Endothelial cell of umbilical vein (primary cell): ENCODE measurements at regions not wholly inside any gene's neighbourhood (a gene's known extent, or its start where the extent isn't known, plus 50 kb on each side); places are given as distances from the start of the nearest gene placed in this dataset.

ENCODE experiments used
- BruUV-seq: library from RNA; stranded (reverse); fragments of 400-500 nt; replicated peaks from 2 replicates; lab custom pipeline; 2021; lab: Mats Ljungman, UMichigan
- CTCF ChIA-PET: fragments of 300-600, 350-600 bp; sonication (Branson Sonifier 250); formaldehyde crosslinking; loops from one replicate; lab custom pipeline; 2021; ENCODE audit warnings: antibody characterized with exemption, inconsistent platforms; lab: Charles Lee
- POLR2A ChIA-PET: fragments of 300-600, 350-600 bp; sonication (Branson Sonifier 250); formaldehyde crosslinking; loops from one replicate; lab custom pipeline; 2021; ENCODE audit warnings: antibody characterized with exemption, inconsistent platforms; lab: Charles Lee
- DNase-seq: peaks from one replicate; pipeline ENCODE4 v3.0.0-alpha.2; 2011; ENCODE audit warnings: low read depth, low spot score
- FAIRE-seq: peaks from 2 replicates; lab custom pipeline; 2011; peaks lifted over from hg19 to GRCh38; lab: Jason Lieb, UNC
- H2AFZ ChIP-seq: 2 replicates; pipeline ENCODE4 v1.6.0; 2012; ENCODE audit warnings: low read depth, low read length, control low read depth, inconsistent platforms
- H3K27ac ChIP-seq: 2 replicates; pipeline ENCODE4 v1.5.1; 2011; ENCODE audit warnings: low read depth, mild to moderate bottlenecking, control low read depth, low read length, moderate library complexity; ENCODE audit not compliant: insufficient read depth
- H3K27me3 ChIP-seq, 2 experiments: 2 replicates each; pipeline versions ENCODE4 v1.6.0 to v1.6.1; 2011; ENCODE audit warnings: low read length in 2 of 2, mixed read lengths in 1 of 2; ENCODE audit not compliant: control insufficient read depth in 2 of 2, insufficient read depth in 2 of 2
- H3K36me3 ChIP-seq, 2 experiments: 2 replicates in 1 of 2; 3 replicates in 1 of 2; pipeline ENCODE4 v1.5.1; 2011; ENCODE audit warnings: low read length in 2 of 2, mild to moderate bottlenecking in 1 of 2, moderate library complexity in 1 of 2; ENCODE audit not compliant: control insufficient read depth in 2 of 2, insufficient read depth in 2 of 2; ENCODE audit errors: extremely low read depth in 1 of 2
- H3K4me1 ChIP-seq: 3 replicates; pipeline ENCODE4 v1.5.1; 2011; ENCODE audit warnings: mild to moderate bottlenecking, low read length; ENCODE audit not compliant: control insufficient read depth, insufficient read depth; ENCODE audit errors: extremely low read depth
- H3K4me2 ChIP-seq: 2 replicates; pipeline ENCODE4 v1.6.1; 2011; ENCODE audit warnings: low read length, control low read depth, mixed read lengths; ENCODE audit not compliant: insufficient read depth
- H3K4me3 ChIP-seq, 3 experiments: fragments of 200-600 bp in 1 of 3; sonication (generic), shearing (Covaris generic) in 1 of 3; replicated peaks in 1 of 3; 2 replicates each; pipeline ENCODE4 v1.5.1; 2011 to 2016; ENCODE audit warnings: control low read depth in 3 of 3, low read length in 3 of 3, mild to moderate bottlenecking in 2 of 3, inconsistent platforms in 1 of 3, low read depth in 1 of 3, moderate library complexity in 1 of 3; ENCODE audit not compliant: insufficient read depth in 1 of 3
- H3K79me2 ChIP-seq: 2 replicates; pipeline ENCODE4 v1.6.0; 2012; ENCODE audit warnings: low read length, inconsistent platforms; ENCODE audit not compliant: control insufficient read depth, insufficient read depth
- H3K9ac ChIP-seq: replicated peaks from 2 replicates; pipeline ENCODE3; 2011; ENCODE audit warnings: low read length, control low read depth; ENCODE audit not compliant: insufficient read depth; ENCODE audit errors: extremely low read depth
- H3K9me1 ChIP-seq: replicated peaks from 3 replicates; pipeline ENCODE4 v1.6.0; 2011; ENCODE audit warnings: mild to moderate bottlenecking, low read length; ENCODE audit not compliant: control insufficient read depth, insufficient read depth; ENCODE audit errors: extremely low read depth
- H3K9me3 ChIP-seq: replicated peaks from 2 replicates; pipeline ENCODE4 v1.5.1; 2012; ENCODE audit warnings: low read length, inconsistent platforms; ENCODE audit not compliant: control insufficient read depth, insufficient read depth
- H4K20me1 ChIP-seq: replicated peaks from 2 replicates; pipeline ENCODE3; 2011; ENCODE audit warnings: mild to moderate bottlenecking, low read length; ENCODE audit not compliant: control insufficient read depth, insufficient read depth; ENCODE audit errors: extremely low read depth
- EZH2 ChIP-seq: IDR thresholded peaks from 2 replicates; pipeline ENCODE4 v1.6.1; 2012; ENCODE audit warnings: borderline replicate concordance, low read depth, mild to moderate bottlenecking, moderate library complexity, low read length, inconsistent platforms; ENCODE audit not compliant: severe bottlenecking
- FOS ChIP-seq: IDR thresholded peaks from 2 replicates; pipeline ENCODE4 v1.6.1; 2011; ENCODE audit warnings: mild to moderate bottlenecking, low read length, moderate library complexity, borderline replicate concordance; ENCODE audit not compliant: insufficient read depth
- GATA2 ChIP-seq: IDR thresholded peaks from 2 replicates; pipeline ENCODE4 v1.7.0; 2011; ENCODE audit warnings: low read depth, mild to moderate bottlenecking, moderate library complexity, mixed read lengths, low read length; ENCODE audit not compliant: insufficient read length, insufficient read depth
- JUN ChIP-seq: IDR thresholded peaks from 2 replicates; pipeline ENCODE4 v1.6.1; 2011; ENCODE audit warnings: borderline replicate concordance, low read depth; ENCODE audit not compliant: insufficient read length, insufficient read depth
- MYC ChIP-seq: IDR thresholded peaks from one replicate; pipeline ENCODE4 v1.6.1; 2011; ENCODE audit warnings: mild to moderate bottlenecking, low read depth, low read length
- POLR2A ChIP-seq: IDR thresholded peaks from 2 replicates; pipeline ENCODE4 v1.6.1; 2012; ENCODE audit warnings: low read depth, mild to moderate bottlenecking, control low read depth, low read length
- POLR2AphosphoS5 ChIP-seq: IDR thresholded peaks from 2 replicates; pipeline ENCODE4 v1.6.1; 2012; ENCODE audit warnings: low read depth, mild to moderate bottlenecking, control low read depth, low read length, moderate library complexity; ENCODE audit not compliant: insufficient read depth
- dilution Hi-C: fragments of 300-500 bp; cut with MboI; formaldehyde crosslinking; loops from one replicate; pipeline ENCODE4 v1.15.0; 2019; ENCODE audit warnings: low sequenced_read_pairs; ENCODE audit not compliant: extremely low pct_ligation_motif_present
- intact Hi-C: fragments of 100-400 bp; cut with micrococcal nuclease; formaldehyde crosslinking; loops from one replicate; pipeline ENCODE4 v1.10.0; 2022
- TF ChIP-seq, protein P1 (sequence below), 2 donors: IDR thresholded peaks; 1 replicate in 1 of 2; 2 replicates in 1 of 2; pipeline ENCODE4 v1.5.1; 2011; ENCODE audit warnings: low read length in 2 of 2, mild to moderate bottlenecking in 2 of 2, moderate library complexity in 2 of 2, control low read depth in 1 of 2, inconsistent platforms in 1 of 2, low read depth in 1 of 2; ENCODE audit not compliant: insufficient read depth in 1 of 2; ENCODE audit errors: extremely low read depth in 1 of 2
- TF ChIP-seq, protein P2 (sequence below): IDR thresholded peaks from 2 replicates; pipeline ENCODE4 v1.6.1; 2011; ENCODE audit not compliant: insufficient read depth, insufficient read length

DNA sequence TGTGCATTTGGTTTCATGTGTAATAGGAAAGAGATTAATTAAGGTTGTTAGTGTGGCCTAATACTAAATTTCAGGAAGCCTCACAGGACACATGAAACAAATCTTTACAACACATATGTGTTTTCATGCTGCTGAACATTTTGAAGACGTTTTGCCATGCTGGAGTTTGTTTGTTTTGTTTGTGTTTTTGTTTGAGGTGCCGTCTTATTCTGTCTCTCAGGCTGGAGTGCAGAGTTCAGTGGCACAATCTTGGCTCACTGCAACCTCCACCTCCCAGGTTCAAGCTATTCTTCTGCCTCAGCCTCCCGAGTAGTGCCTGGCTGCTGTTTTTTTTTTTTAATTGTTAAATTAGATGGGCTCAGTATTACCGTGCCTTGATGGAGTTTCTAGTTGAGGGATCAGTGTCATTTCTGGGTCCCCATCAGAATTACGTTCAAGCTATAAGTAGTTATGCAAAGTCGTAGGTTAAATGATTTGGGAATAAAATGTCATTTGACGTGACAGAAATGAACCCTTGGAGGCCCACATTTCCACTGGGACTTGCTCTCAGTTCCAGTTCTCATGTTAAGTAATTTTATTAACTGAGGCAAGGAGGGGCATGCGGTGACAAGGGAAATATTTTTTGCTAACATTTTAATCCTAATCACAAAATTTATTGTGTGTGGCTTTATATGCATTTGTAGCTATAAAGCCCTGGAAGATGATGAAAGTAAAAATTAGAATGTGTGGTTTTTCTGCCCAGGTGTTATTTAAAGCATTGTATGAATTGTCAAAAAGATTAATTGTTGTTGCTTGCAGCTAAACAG is 196.9 kb downstream of the TM9SF2 start:
- H3K79me2 ChIP-seq, result no peaks in the 10 kb centered on the region
- intact Hi-C loops, result no loop called here
- H3K27me3 ChIP-seq, result peaks cover 0 to 2% of the 10 kb centered on the region in 2 experiments
- H2AFZ ChIP-seq, result no peak overlapping the region
- FAIRE-seq (no peak), DNase-seq (no peak)
- no peak overlapping the region for H3K9ac ChIP-seq
- dilution Hi-C loops, result no loop called here
- H3K9me3 ChIP-seq, result no peaks in the 10 kb centered on the region
- no peaks in the 10 kb centered on the region for H3K9me1 ChIP-seq
- no peak overlapping the region for H3K4me3 ChIP-seq
- ChIA-PET CTCF (no interaction called here), POLR2A (no interaction called here)
- TF ChIP-seq MYC, result no peak
- no peak for TF ChIP-seq GATA2
- no TSS peak for BruUV-seq
- H3K4me1 ChIP-seq, result no peaks in the 10 kb centered on the region
- no peaks in the 10 kb centered on the region for H3K36me3 ChIP-seq
- no peak overlapping the region for H3K4me2 ChIP-seq
- no peak overlapping the region for H3K27ac ChIP-seq
- no peaks in the 10 kb centered on the region for H4K20me1 ChIP-seq

DNA sequence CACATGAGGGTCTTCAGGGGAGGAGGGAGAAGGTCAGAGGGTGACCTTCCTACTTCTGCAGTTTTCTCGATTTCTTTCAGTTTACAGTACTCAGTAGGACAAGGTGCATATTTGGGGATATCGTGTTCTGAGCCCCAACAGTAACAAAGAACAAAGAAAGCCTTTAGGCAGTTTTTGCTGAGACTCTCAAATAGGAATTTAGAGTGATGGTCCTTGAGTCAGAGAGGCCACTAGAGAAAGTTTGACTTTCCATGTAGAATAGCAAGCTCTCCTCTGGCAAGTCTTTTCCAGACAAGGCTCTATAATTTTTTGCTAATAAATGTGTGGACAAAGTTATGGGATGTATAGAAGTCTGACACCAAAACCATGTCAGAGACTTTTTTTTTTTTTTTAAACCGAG is 194.6 kb downstream of the TM9SF2 start:
- H2AFZ ChIP-seq, result no peak overlapping the region
- no peaks in the 10 kb centered on the region for H3K9me3 ChIP-seq
- H3K9me1 ChIP-seq, result no peaks in the 10 kb centered on the region
- ChIA-PET CTCF (interaction anchor here (1.2 kb wide), 1 partner anchor 59 kb away, joined by 3 read pairs; no protein-coding TSS in a partner anchor), POLR2A (no interaction called here)
- intact Hi-C loops (no loop called here), dilution Hi-C loops (no loop called here)
- no peaks in the 10 kb centered on the region for H4K20me1 ChIP-seq
- no peaks in the 10 kb centered on the region for H3K4me1 ChIP-seq
- no peaks in the 10 kb centered on the region for H3K79me2 ChIP-seq
- H3K27ac ChIP-seq, result no peak overlapping the region
- DNase-seq (no peak), FAIRE-seq (no peak)
- no peak overlapping the region for H3K9ac ChIP-seq
- no peaks in the 10 kb centered on the region for H3K36me3 ChIP-seq
- no TSS peak for BruUV-seq
- TF ChIP-seq EZH2, result no peak
- TF ChIP-seq GATA2, result no peak
- TF ChIP-seq MYC, result no peak
- TF ChIP-seq, protein P1, sequence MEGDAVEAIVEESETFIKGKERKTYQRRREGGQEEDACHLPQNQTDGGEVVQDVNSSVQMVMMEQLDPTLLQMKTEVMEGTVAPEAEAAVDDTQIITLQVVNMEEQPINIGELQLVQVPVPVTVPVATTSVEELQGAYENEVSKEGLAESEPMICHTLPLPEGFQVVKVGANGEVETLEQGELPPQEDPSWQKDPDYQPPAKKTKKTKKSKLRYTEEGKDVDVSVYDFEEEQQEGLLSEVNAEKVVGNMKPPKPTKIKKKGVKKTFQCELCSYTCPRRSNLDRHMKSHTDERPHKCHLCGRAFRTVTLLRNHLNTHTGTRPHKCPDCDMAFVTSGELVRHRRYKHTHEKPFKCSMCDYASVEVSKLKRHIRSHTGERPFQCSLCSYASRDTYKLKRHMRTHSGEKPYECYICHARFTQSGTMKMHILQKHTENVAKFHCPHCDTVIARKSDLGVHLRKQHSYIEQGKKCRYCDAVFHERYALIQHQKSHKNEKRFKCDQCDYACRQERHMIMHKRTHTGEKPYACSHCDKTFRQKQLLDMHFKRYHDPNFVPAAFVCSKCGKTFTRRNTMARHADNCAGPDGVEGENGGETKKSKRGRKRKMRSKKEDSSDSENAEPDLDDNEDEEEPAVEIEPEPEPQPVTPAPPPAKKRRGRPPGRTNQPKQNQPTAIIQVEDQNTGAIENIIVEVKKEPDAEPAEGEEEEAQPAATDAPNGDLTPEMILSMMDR (IDR thresholded peaks at IDR 0.05; ENCODE audit: extremely low read depth in 1 of 2, insufficient read depth in 1 of 2, low read depth in 1 of 2, low read length in 2 of 2), result no peak
- no peak for TF ChIP-seq JUN
- no peak for TF ChIP-seq POLR2AphosphoS5
- TF ChIP-seq POLR2A, result no peak
- no peak for TF ChIP-seq FOS
- TF ChIP-seq, protein P2, sequence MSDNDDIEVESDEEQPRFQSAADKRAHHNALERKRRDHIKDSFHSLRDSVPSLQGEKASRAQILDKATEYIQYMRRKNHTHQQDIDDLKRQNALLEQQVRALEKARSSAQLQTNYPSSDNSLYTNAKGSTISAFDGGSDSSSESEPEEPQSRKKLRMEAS, result no peak
- no peak overlapping the region for H3K4me3 ChIP-seq
- H3K4me2 ChIP-seq, result no peak overlapping the region
- peaks cover under 1 to 2% of the 10 kb centered on the region in 2 experiments for H3K27me3 ChIP-seq
